KMS-11 (cell line): ENCODE measurements at regions not wholly inside any gene's neighbourhood (a gene's known extent, or its start where the extent isn't known, plus 50 kb on each side); places are given as distances from the start of the nearest gene placed in this dataset.
"Not testable (repeated sequence)": the region's sequence is repeated elsewhere in the genome, so short reads cannot be mapped to it uniquely, and the experiment has no call there.

ENCODE experiments used
- H2AFZ ChIP-seq: fragments of 200-600 bp; sonication (generic); 2 replicates; pipeline ENCODE4 v1.6.1; 2016; ENCODE audit warnings: antibody characterized with exemption, mixed run types, low read depth
- H3K27ac ChIP-seq: fragments of 200-600 bp; sonication (generic); 2 replicates; pipeline ENCODE4 v1.6.1; 2016; ENCODE audit warnings: mild to moderate bottlenecking, mixed run types
- H3K27me3 ChIP-seq: fragments of 200-600 bp; sonication (generic); 2 replicates; pipeline ENCODE4 v1.6.1; 2017; ENCODE audit warnings: mild to moderate bottlenecking, low read depth, mixed run types, moderate library complexity; ENCODE audit not compliant: insufficient read depth
- H3K36me3 ChIP-seq: fragments of 200-600 bp; sonication (generic); 2 replicates; pipeline ENCODE4 v1.6.1; 2017; ENCODE audit warnings: mild to moderate bottlenecking, mixed run types; ENCODE audit not compliant: insufficient read depth
- H3K4me1 ChIP-seq: fragments of 200-600 bp; sonication (generic); 2 replicates; pipeline ENCODE4 v1.6.1; 2016; ENCODE audit warnings: mild to moderate bottlenecking, low read depth, mixed run types; ENCODE audit not compliant: poor library complexity, severe bottlenecking
- H3K4me2 ChIP-seq: fragments of 200-600 bp; sonication (generic); 2 replicates; pipeline ENCODE4 v1.7.0; 2016; ENCODE audit warnings: mild to moderate bottlenecking, mixed run types
- H3K4me3 ChIP-seq: fragments of 200-600 bp; sonication (generic); IDR thresholded peaks from 2 replicates; pipeline ENCODE4 v1.6.1; 2017; ENCODE audit warnings: low read depth, low read length, mixed read lengths; ENCODE audit not compliant: insufficient read depth
- H3K79me2 ChIP-seq: fragments of 200-600 bp; sonication (generic); 2 replicates; pipeline ENCODE4 v1.6.1; 2016; ENCODE audit warnings: low read depth, mixed run types; ENCODE audit not compliant: insufficient read depth
- H3K9ac ChIP-seq: fragments of 200-600 bp; sonication (generic); 2 replicates; pipeline ENCODE4 v1.6.1; 2016; ENCODE audit warnings: mild to moderate bottlenecking, mixed run types
- H4K20me1 ChIP-seq: fragments of 200-600 bp; sonication (generic); 2 replicates; pipeline ENCODE4 v1.6.1; 2016; ENCODE audit warnings: mild to moderate bottlenecking, mixed run types; ENCODE audit not compliant: insufficient read depth
- TF ChIP-seq, protein P1 (sequence below): fragments of 200-600 bp; sonication (generic); conservative IDR thresholded peaks from 2 replicates; pipeline ENCODE4 v1.6.1; 2017; ENCODE audit warnings: low read depth, mild to moderate bottlenecking, antibody characterized with exemption, low read length, moderate library complexity, mixed read lengths

GRCh38 chr5:104845541-104845940 lies 1283.0 kb upstream of the NUDT12 start:
- Histone ChIP-seq H3K27me3 (no peaks in the 10 kb centered on the region), H4K20me1 (no peaks in the 10 kb centered on the region), H3K9ac (no peak overlapping the region), H3K4me3 (no peak overlapping the region), H2AFZ (no peak overlapping the region), H3K4me1 (no peaks in the 10 kb centered on the region), H3K36me3 (no peaks in the 10 kb centered on the region), H3K79me2 (no peaks in the 10 kb centered on the region), H3K27ac (no peak overlapping the region), H3K4me2 (no peak overlapping the region)
- TF ChIP-seq, protein P1, sequence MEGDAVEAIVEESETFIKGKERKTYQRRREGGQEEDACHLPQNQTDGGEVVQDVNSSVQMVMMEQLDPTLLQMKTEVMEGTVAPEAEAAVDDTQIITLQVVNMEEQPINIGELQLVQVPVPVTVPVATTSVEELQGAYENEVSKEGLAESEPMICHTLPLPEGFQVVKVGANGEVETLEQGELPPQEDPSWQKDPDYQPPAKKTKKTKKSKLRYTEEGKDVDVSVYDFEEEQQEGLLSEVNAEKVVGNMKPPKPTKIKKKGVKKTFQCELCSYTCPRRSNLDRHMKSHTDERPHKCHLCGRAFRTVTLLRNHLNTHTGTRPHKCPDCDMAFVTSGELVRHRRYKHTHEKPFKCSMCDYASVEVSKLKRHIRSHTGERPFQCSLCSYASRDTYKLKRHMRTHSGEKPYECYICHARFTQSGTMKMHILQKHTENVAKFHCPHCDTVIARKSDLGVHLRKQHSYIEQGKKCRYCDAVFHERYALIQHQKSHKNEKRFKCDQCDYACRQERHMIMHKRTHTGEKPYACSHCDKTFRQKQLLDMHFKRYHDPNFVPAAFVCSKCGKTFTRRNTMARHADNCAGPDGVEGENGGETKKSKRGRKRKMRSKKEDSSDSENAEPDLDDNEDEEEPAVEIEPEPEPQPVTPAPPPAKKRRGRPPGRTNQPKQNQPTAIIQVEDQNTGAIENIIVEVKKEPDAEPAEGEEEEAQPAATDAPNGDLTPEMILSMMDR, result no peak

DNA sequence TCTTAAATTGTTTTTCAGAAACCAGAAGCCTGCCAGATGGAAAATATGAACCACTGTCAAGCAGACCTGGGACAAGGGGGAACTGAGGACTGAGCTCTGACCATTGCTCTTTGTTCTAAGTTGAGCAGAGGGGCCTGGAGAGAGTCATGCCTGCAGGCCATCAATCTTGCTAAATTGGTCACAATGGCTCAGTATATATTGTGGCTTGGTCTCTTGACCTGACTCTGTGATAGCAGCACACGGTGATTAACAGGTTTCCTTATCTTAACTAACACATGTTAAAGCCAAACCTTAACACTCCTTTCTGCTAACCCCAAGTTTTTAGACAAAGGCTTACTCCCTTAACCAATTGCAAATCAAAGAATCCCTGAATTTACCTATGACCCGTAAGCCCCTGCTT lies 1281.2 kb upstream of the NUDT12 start:
- H2AFZ ChIP-seq, result no peak overlapping the region
- TF ChIP-seq, protein P1, result no peak
- no peaks in the 10 kb centered on the region for H3K4me1 ChIP-seq
- no peak overlapping the region for H3K9ac ChIP-seq
- no peak overlapping the region for H3K4me2 ChIP-seq
- no peaks in the 10 kb centered on the region for H3K27me3 ChIP-seq
- H3K79me2 ChIP-seq, result no peaks in the 10 kb centered on the region
- no peak overlapping the region for H3K27ac ChIP-seq
- H3K4me3 ChIP-seq, result no peak overlapping the region
- H3K36me3 ChIP-seq, result no peaks in the 10 kb centered on the region
- H4K20me1 ChIP-seq, result no peaks in the 10 kb centered on the region

DNA sequence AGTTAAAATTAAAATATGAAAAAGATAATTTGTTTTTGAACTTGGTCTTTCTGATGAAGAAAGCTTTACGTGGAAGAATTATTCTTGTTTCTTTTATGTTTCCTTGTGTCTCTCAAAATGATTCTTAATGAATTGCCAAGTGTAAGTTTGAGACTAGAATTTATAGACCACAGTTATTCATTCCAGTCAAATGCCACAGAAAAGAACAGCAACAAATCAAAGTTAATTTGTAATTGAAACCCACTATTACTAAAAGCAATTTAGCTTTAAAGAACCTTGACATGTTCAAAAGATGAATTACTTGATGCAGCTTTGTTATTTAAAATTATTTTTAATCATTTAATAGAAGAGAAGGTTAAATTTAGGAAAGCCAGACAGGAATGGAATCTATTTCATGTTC lies 1277.7 kb upstream of the NUDT12 start:
- TF ChIP-seq, protein P1, result no peak
- H2AFZ ChIP-seq, result no peak overlapping the region
- no peak overlapping the region for H3K4me3 ChIP-seq

GRCh38 chr5:104831515-104831914 lies 1268.9 kb upstream of the NUDT12 start:
- not testable (repeated sequence) for H3K4me2 ChIP-seq, H3K79me2 ChIP-seq, H3K9ac ChIP-seq, H4K20me1 ChIP-seq, H3K27ac ChIP-seq, H3K27me3 ChIP-seq, H3K4me3 ChIP-seq, H3K36me3 ChIP-seq, H2AFZ ChIP-seq, H3K4me1 ChIP-seq

More for the DNA sequence above, 1277.7 kb upstream of the NUDT12 start:
- no peak overlapping the region for H3K9ac ChIP-seq
- no peak overlapping the region for H3K4me2 ChIP-seq
- H3K4me1 ChIP-seq, result no peaks in the 10 kb centered on the region
- no peaks in the 10 kb centered on the region for H3K27me3 ChIP-seq
- no peaks in the 10 kb centered on the region for H3K36me3 ChIP-seq
- no peaks in the 10 kb centered on the region for H4K20me1 ChIP-seq
- H3K27ac ChIP-seq, result no peak overlapping the region
- no peaks in the 10 kb centered on the region for H3K79me2 ChIP-seq

DNA sequence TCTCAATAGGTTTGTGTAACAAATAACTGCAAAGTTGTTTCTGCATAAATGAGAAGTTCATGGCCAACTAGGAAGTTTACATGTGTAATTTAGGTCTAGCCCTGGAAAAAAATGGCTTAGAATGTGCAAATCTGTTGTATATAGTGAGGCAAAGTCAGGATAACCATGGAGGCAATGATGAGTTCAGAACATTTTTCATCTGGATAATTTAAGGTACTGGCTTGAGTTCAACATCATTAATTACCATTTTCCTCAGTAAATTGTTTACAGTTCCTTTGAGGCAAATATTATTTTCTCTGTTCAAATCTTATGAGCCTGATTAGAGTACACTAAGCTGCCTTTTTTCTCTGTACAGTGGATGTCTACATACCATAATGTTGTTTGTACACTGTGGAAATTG lies 1259.0 kb upstream of the NUDT12 start:
- no peak overlapping the region for H3K9ac ChIP-seq
- H3K36me3 ChIP-seq, result no peaks in the 10 kb centered on the region
- no peaks in the 10 kb centered on the region for H4K20me1 ChIP-seq
- H3K27me3 ChIP-seq, result no peaks in the 10 kb centered on the region
- TF ChIP-seq, protein P1, result no peak
- H3K79me2 ChIP-seq, result no peaks in the 10 kb centered on the region
- H2AFZ ChIP-seq, result no peak overlapping the region
- no peak overlapping the region for H3K4me3 ChIP-seq
- H3K27ac ChIP-seq, result no peak overlapping the region
- no peaks in the 10 kb centered on the region for H3K4me1 ChIP-seq
- no peak overlapping the region for H3K4me2 ChIP-seq
